ENCODE measurements at regions not wholly inside any gene's neighbourhood (a gene's known extent, or its start where the extent isn't known, plus 50 kb on each side); places are given as distances from the start of the nearest gene placed in this dataset.
A peak's percentile ranks its signal among the peaks of the same experiment; 100 is the strongest.
"Not testable (repeated sequence)": the region's sequence is repeated elsewhere in the genome, so short reads cannot be mapped to it uniquely, and the experiment has no call there.

- DNase-seq, result not testable (repeated sequence)
These were observed 70.2 kb downstream of the ZNF726 start for GRCh38 chr19:23984911-23985310.

GRCh38 chr19:23986623-23987022, 71.9 kb downstream of the ZNF726 start:
- DNase-seq, result no peak

- peak; percentile 21 for DNase-seq
These were observed 76.5 kb downstream of the ZNF726 start for GRCh38 chr19:23991170-23991569.

- no peak for DNase-seq
These were observed 77.7 kb downstream of the ZNF726 start for GRCh38 chr19:23992348-23992747.

- DNase-seq, result peak; percentile 22
These were observed 78.8 kb downstream of the ZNF726 start for GRCh38 chr19:23993440-23993839.

GRCh38 chr19:23996549-23996948, 81.9 kb downstream of the ZNF726 start:
- no peak for DNase-seq

GRCh38 chr19:23998568-23998967, 83.9 kb downstream of the ZNF726 start:
- DNase-seq, result no peak

- no peak for DNase-seq
These were observed 85.3 kb downstream of the ZNF726 start for GRCh38 chr19:23999821-24000610.

- DNase-seq, result no peak
These were observed 86.0 kb downstream of the ZNF726 start for GRCh38 chr19:24000656-24001055.

GRCh38 chr19:24002256-24002945, 84.6 kb upstream of the ZNF254 start:
- DNase-seq, result no peak

GRCh38 chr19:24003537-24003936, 83.5 kb upstream of the ZNF254 start:
- no peak for DNase-seq

GRCh38 chr19:24004166-24004565, 82.8 kb upstream of the ZNF254 start:
- no peak for DNase-seq

GRCh38 chr19:24029941-24030636, 56.9 kb upstream of the ZNF254 start:
- DNase-seq, result no peak

GRCh38 chr19:24032651-24033050, 54.3 kb upstream of the ZNF254 start:
- DNase-seq, result no peak

- peak; percentile 97 for DNase-seq
These were observed 53.6 kb upstream of the ZNF254 start for GRCh38 chr19:24033301-24033962.

- DNase-seq, result peak; percentile 78
These were observed 53.0 kb upstream of the ZNF254 start for GRCh38 chr19:24033963-24034342.

- not testable (repeated sequence) for DNase-seq
These were observed 51.6 kb upstream of the ZNF254 start for GRCh38 chr19:24035261-24035880.

Small RNAs in the stretch of these regions (small RNA-seq; reads per million reads assigned to genes)
- 0.21 reads per million, percentile 30 among the genes with 10 or more reads in this experiment for gene RNA5-8SP4 (ENCODE audit: low replicate concordance)

Measured in tongue (tissue), 2 donors.